ENCODE measurements at regions not wholly inside any gene's neighbourhood (a gene's known extent, or its start where the extent isn't known, plus 50 kb on each side); places are given as distances from the start of the nearest gene placed in this dataset.
"Not testable (repeated sequence)": the region's sequence is repeated elsewhere in the genome, so short reads cannot be mapped to it uniquely, and the experiment has no call there.

GRCh38 chr4:95898226-95898625 lies 58.3 kb downstream of the PDHA2 start:
- no peak for DNase-seq

DNA sequence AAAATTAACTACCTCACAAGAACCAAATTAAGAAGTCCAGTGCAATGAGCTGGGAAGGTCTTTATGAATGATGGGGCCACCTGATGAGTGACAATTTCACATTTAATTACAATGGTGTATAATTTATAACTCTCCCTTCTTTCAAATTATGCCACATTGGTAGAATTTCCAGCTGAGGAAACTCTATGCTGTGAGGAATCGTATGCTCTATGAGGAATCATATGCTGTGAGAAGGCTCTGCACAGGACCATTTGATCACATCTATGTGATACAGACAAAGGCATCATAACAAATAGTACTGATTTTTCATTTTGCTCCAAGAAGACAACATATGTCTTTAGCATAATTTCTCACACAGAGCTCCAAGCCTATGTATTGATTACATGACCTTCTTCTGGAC lies 69.3 kb downstream of the PDHA2 start:
- DNase-seq = no peak

DNA sequence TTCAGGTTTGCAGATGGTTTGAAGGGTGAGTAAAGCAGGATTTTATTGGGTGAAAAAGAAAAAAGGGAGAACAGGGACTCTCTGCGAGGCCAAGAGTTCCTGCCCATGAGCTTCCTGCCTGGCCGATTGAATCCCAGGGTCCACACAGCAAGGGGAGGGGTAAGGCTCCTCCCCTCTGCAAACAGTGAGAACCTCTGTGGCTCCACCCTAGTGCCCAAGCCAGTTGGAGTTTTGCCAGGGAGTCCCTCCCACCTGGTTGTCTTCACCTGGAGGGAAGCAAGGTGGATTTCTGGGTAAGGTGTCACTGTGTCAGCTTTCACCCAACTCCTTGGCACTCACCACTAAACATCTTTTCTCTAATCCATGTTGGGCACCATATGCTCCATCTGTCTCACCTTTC lies 70.9 kb downstream of the PDHA2 start:
- no peak for DNase-seq

DNA sequence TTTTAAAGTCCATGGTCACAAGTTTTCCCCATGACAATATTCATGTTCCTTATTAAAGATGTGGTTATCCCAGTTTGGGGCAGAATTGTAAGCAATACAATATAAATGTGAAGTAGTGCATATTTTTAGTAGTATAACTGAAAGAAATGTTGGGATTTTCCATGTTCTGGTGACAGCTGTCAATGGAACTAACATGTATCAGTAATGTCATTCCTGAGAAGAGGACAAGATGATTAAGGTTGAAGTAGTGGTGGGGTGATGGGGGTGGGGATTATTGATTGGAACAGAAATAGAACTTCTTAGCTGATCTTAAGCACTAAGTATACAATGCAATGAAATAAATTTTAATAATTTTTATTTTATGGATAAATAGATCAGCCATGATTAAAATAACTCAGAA lies 81.6 kb downstream of the PDHA2 start:
- no peak for DNase-seq

GRCh38 chr4:95929448-95930064 lies 89.7 kb downstream of the PDHA2 start:
- DNase-seq = no peak

- no peak for DNase-seq
These were observed 99.2 kb downstream of the PDHA2 start for GRCh38 chr4:95939141-95939540.

DNA sequence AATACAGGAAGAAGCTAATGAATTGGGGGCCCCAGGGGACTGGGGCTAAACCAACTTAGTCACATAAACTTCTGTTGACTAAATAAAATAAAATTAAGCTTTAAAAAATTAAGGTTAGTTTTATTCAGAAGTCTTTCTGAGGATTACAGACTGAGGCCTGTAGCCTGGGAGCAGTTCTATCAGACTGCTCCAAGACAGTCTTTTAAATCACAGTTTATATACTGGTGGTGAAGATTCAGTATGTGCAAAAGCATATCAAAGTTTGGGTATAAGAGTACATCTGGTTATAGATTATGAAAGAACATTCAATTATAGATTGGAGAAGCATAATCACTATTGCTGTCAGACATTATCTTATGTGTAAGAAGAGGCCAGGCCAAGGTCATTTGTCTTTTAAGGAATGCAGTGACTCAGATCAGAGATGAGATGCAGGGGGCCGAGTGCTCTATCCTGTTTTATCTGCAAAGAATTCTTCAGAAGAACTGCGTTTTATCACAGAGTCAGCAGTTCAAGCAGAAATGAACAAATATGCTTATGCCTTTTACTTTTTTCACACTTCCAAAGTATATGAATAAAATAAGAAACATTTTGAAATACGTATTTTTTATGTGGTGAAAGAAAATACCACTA lies 109.4 kb downstream of the PDHA2 start:
- DNase-seq = peak; percentile 5

GRCh38 chr4:95949808-95950207 lies 109.9 kb downstream of the PDHA2 start:
- DNase-seq = no peak

DNA sequence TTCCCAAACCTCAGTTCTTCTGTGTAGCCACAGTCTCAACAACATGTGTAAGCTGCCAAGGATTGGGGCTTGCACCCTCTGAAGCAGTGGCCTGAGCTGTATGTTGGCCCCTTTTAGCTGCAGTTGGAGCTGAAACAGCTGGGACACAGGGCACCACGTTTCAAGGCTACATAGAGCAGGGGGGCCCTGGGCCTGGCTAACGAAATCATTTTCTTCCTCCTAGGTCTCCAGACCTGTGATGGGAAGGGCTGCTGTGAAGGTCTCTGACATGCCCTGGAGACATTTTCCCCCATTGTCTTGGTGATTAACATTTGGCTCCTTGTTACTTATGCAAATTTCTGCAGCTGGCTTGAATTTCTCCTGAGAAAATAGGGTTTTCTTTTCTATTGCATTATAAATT lies 112.6 kb downstream of the PDHA2 start:
- DNase-seq = not testable (repeated sequence)

DNA sequence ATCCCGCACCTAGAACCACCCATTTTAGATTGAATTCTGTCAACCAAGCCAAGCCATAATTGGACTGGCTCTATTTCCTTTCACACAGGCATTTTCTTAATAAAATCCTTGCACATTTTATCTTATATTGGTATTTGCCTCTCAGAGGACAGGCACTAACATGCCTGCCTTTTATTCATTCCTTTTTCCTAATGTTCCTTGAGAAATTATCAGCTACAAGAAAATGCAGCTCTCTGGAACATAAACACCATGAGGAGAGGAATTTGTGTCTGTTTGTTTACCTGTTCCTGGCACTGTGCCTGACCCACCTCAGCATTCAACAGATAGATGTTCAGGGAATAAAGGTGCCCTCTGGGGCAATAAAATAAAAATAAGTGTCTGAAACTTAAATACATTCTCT lies 116.2 kb downstream of the PDHA2 start:
- no peak for DNase-seq

GRCh38 chr4:95957054-95957453 lies 117.2 kb downstream of the PDHA2 start:
- no peak for DNase-seq

- no peak for DNase-seq
These were observed 117.9 kb downstream of the PDHA2 start for GRCh38 chr4:95957759-95958158.

DNA sequence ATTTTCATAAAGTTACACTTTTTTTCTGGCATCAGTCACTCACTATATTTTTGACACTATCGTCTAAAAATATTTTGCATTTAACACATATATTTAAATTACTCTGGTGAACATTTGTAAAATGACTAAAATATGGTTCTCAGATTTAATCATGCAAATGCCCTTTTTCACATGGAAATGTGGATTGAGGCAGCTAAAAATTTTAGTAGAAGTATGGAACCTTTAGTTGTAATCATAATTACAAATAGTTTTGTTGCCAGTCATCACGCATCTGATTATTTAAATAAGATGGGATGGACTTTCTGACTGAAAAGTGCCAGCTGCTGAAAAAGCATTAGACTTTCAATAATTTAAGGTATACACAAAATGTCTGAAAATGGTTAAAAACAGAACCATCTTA lies 119.3 kb downstream of the PDHA2 start:
- no peak for DNase-seq

DNA sequence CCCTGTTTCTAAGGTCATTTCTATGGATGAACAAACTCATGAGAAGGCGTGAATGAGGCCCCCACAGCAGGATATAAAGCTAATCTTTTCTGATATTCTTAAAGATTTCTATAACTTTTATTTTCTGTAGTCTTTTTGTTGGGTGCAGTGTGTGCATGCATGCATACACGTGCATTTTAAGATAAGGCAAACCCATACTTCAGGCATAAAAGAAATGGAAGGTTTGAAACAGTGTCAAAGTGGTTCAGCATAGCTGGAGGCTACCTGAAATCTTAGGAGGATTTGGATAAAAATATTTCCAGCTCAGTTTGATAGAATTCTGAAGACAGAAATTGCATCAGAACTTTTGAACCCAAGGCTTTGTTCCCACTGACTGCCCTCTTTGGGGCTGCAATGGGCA lies 119.7 kb downstream of the PDHA2 start:
- DNase-seq = no peak

GRCh38 chr4:95963456-95963855 lies 123.6 kb downstream of the PDHA2 start:
- no peak for DNase-seq

- no peak for DNase-seq
These were observed 140.3 kb downstream of the PDHA2 start for GRCh38 chr4:95979961-95980876.

DNA sequence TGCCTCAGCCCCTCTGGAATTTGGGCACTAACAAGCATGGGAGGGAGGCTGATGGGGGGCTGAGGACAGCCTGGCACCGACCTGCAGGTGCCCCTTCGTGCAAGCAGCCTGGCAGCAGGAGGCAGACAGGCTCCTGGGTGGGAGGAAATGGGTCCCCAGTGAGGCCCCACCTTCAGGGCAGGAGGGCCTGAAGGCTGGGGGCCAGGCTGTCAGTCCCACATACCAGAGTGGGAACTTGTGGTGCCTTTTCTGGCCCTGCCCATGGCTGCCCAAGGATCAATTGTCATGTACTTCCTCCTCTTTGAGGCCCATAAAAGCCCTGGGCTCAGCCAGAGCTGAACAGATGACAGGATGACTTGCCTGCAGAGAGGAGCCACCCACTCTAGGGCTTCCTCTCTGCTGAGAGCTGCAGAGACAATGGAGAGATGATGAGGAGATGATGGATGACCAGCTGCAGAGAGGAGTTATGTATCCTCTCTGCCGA lies 141.0 kb downstream of the PDHA2 start:
- DNase-seq = no peak

- DNase-seq = no peak
These were observed 141.7 kb downstream of the PDHA2 start for GRCh38 chr4:95981591-95981990.

- no peak for DNase-seq
These were observed 142.6 kb downstream of the PDHA2 start for GRCh38 chr4:95982516-95982915.

DNA sequence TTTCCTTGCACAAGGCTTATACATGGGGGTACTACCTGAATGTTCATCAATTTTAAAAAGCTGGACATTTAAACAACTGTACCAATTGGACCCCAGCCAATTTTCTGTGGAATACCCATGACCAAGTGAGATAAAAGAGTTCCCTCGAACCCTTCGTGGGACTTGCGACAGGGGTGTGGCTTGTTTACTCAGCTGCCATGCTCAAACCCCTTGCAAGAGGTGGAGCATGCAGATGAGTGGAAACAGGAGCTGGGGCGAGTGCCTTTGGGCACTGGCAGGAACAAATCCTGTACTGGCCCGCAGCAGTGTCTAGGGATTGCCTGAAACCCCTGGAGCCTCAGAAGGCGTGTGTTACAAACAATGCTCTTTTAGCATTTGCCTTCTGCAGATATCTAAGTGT lies 144.2 kb downstream of the PDHA2 start:
- DNase-seq = no peak

GRCh38 chr4:95985051-95985450 lies 145.2 kb downstream of the PDHA2 start:
- DNase-seq = no peak

DNA sequence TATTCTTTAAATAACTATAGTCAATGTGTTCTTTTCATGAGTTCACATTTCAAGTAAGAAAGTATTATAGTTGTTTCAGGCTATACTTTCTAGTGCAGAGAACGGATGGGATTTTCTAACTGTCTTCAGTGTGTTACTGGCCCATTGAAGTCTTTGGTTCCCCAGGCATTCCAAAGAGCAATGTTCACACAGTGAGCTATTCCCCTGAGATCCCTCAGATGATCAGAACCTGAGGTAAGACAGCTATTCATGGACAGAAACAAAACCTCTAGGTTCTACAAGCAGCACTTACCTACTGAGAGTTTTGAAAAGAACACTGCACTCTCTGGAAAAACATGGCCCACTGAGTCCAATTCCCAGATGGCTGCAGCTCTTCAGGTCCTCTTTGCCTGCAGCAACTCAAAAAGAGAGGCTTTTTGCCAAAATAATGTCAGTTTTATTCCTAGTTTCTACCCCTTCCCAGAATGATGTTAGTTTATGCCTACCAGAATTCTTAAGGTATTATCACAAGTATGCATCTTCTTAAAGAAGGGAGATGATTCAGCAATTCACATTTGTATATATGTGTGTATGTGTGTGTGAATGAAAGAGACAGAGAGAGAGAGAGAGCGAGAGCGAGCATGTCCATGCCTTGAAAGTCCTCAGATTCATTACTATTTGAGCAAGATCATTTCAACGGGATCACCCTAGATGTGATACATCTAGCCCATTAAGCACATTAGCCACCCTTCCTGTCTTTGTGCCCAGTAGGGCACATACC lies 146.1 kb downstream of the PDHA2 start:
- no peak for DNase-seq

GRCh38 chr4:95987851-95988250 lies 148.0 kb downstream of the PDHA2 start:
- DNase-seq = no peak
